KMS-11 (cell line): ENCODE measurements at regions not wholly inside any gene's neighbourhood (a gene's known extent, or its start where the extent isn't known, plus 50 kb on each side); places are given as distances from the start of the nearest gene placed in this dataset.
"Not testable (repeated sequence)": the region's sequence is repeated elsewhere in the genome, so short reads cannot be mapped to it uniquely, and the experiment has no call there.

Experiments used
- H2AFZ ChIP-seq: fragments of 200-600 bp; sonication (generic); 2 replicates; pipeline ENCODE4 v1.6.1; 2016; ENCODE audit warnings: antibody characterized with exemption, mixed run types, low read depth
- H3K27ac ChIP-seq: fragments of 200-600 bp; sonication (generic); 2 replicates; pipeline ENCODE4 v1.6.1; 2016; ENCODE audit warnings: mild to moderate bottlenecking, mixed run types
- H3K27me3 ChIP-seq: fragments of 200-600 bp; sonication (generic); 2 replicates; pipeline ENCODE4 v1.6.1; 2017; ENCODE audit warnings: mild to moderate bottlenecking, low read depth, mixed run types, moderate library complexity; ENCODE audit not compliant: insufficient read depth
- H3K36me3 ChIP-seq: fragments of 200-600 bp; sonication (generic); 2 replicates; pipeline ENCODE4 v1.6.1; 2017; ENCODE audit warnings: mild to moderate bottlenecking, mixed run types; ENCODE audit not compliant: insufficient read depth
- H3K4me1 ChIP-seq: fragments of 200-600 bp; sonication (generic); 2 replicates; pipeline ENCODE4 v1.6.1; 2016; ENCODE audit warnings: mild to moderate bottlenecking, low read depth, mixed run types; ENCODE audit not compliant: poor library complexity, severe bottlenecking
- H3K4me2 ChIP-seq: fragments of 200-600 bp; sonication (generic); 2 replicates; pipeline ENCODE4 v1.7.0; 2016; ENCODE audit warnings: mild to moderate bottlenecking, mixed run types
- H3K4me3 ChIP-seq: fragments of 200-600 bp; sonication (generic); IDR thresholded peaks from 2 replicates; pipeline ENCODE4 v1.6.1; 2017; ENCODE audit warnings: low read depth, low read length, mixed read lengths; ENCODE audit not compliant: insufficient read depth
- H3K79me2 ChIP-seq: fragments of 200-600 bp; sonication (generic); 2 replicates; pipeline ENCODE4 v1.6.1; 2016; ENCODE audit warnings: low read depth, mixed run types; ENCODE audit not compliant: insufficient read depth
- H3K9ac ChIP-seq: fragments of 200-600 bp; sonication (generic); 2 replicates; pipeline ENCODE4 v1.6.1; 2016; ENCODE audit warnings: mild to moderate bottlenecking, mixed run types
- H4K20me1 ChIP-seq: fragments of 200-600 bp; sonication (generic); 2 replicates; pipeline ENCODE4 v1.6.1; 2016; ENCODE audit warnings: mild to moderate bottlenecking, mixed run types; ENCODE audit not compliant: insufficient read depth
- CTCF ChIP-seq: fragments of 200-600 bp; sonication (generic); conservative IDR thresholded peaks from 2 replicates; pipeline ENCODE4 v1.6.1; 2017; ENCODE audit warnings: low read depth, mild to moderate bottlenecking, antibody characterized with exemption, low read length, moderate library complexity, mixed read lengths

GRCh38 chr3:22835041-22835440 lies 368.1 kb upstream of the UBE2E2 start:
- Histone ChIP-seq H3K9ac (no peak overlapping the region), H3K27me3 (no peaks in the 10 kb centered on the region), H3K79me2 (no peaks in the 10 kb centered on the region), H3K4me3 (no peak overlapping the region), H2AFZ (no peak overlapping the region), H3K36me3 (no peaks in the 10 kb centered on the region), H3K27ac (no peak overlapping the region), H3K4me2 (no peak overlapping the region), H3K4me1 (no peaks in the 10 kb centered on the region), H4K20me1 (no peaks in the 10 kb centered on the region)
- TF ChIP-seq CTCF, result no peak

- Histone ChIP-seq H3K27me3 (no peaks in the 10 kb centered on the region), H3K9ac (no peak overlapping the region), H2AFZ (no peak overlapping the region), H3K27ac (no peak overlapping the region), H3K4me1 (no peaks in the 10 kb centered on the region), H3K4me3 (no peak overlapping the region), H3K4me2 (no peak overlapping the region), H4K20me1 (no peaks in the 10 kb centered on the region), H3K36me3 (no peaks in the 10 kb centered on the region), H3K79me2 (no peaks in the 10 kb centered on the region)
- TF ChIP-seq CTCF, result no peak
Observed at GRCh38 chr3:22836131-22836530, 367.0 kb upstream of the UBE2E2 start.

GRCh38 chr3:22843854-22844253 lies 359.3 kb upstream of the UBE2E2 start:
- no peak overlapping the region for H3K27ac ChIP-seq
- H3K79me2 ChIP-seq, result no peaks in the 10 kb centered on the region
- H2AFZ ChIP-seq, result no peak overlapping the region
- H3K4me1 ChIP-seq, result no peaks in the 10 kb centered on the region
- no peak for TF ChIP-seq CTCF
- no peak overlapping the region for H3K4me2 ChIP-seq
- H3K9ac ChIP-seq, result no peak overlapping the region
- no peaks in the 10 kb centered on the region for H3K36me3 ChIP-seq
- no peak overlapping the region for H3K4me3 ChIP-seq
- no peaks in the 10 kb centered on the region for H4K20me1 ChIP-seq
- H3K27me3 ChIP-seq, result no peaks in the 10 kb centered on the region

- H3K9ac ChIP-seq, result no peak overlapping the region
- H3K4me2 ChIP-seq, result no peak overlapping the region
- no peaks in the 10 kb centered on the region for H3K27me3 ChIP-seq
- no peak overlapping the region for H3K27ac ChIP-seq
- TF ChIP-seq CTCF, result no peak
- H3K79me2 ChIP-seq, result no peaks in the 10 kb centered on the region
- H3K4me1 ChIP-seq, result no peaks in the 10 kb centered on the region
- no peak overlapping the region for H2AFZ ChIP-seq
- no peaks in the 10 kb centered on the region for H4K20me1 ChIP-seq
- H3K36me3 ChIP-seq, result no peaks in the 10 kb centered on the region
- no peak overlapping the region for H3K4me3 ChIP-seq
Observed at GRCh38 chr3:22846566-22846965, 356.6 kb upstream of the UBE2E2 start.

DNA sequence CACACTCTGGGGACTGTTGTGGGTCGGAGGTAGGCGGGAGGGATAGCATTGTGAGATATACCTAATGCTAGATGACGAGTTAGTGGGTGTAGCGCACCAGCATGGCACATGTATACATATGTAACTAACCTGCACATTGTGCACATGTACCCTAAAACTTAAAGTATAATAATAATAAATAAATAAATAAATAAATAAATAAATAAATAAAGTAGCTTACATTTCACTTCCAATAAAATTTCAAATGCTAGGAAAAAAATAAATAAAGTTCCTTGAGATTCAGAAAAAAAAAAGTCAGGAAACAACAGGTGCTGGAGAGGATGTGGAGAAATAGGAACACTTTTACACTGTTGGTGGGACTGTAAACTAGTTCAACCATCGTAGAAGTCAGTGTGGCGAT lies 353.5 kb upstream of the UBE2E2 start:
- H3K27ac ChIP-seq, H3K9ac ChIP-seq, H3K4me1 ChIP-seq, H3K79me2 ChIP-seq, H4K20me1 ChIP-seq, H3K4me3 ChIP-seq, H3K4me2 ChIP-seq, H3K36me3 ChIP-seq, H2AFZ ChIP-seq, H3K27me3 ChIP-seq: not testable (repeated sequence)
